ENCODE measurements at regions not wholly inside any gene's neighbourhood (a gene's known extent, or its start where the extent isn't known, plus 50 kb on each side); places are given as distances from the start of the nearest gene placed in this dataset.
"Not testable (repeated sequence)": the region's sequence is repeated elsewhere in the genome, so short reads cannot be mapped to it uniquely, and the experiment has no call there.

GRCh38 chr16:29278097-29278871, 128.2 kb downstream of the NPIPB11 start:
- H4K91ac ChIP-seq (ENCODE audit: insufficient read depth, low read depth, low read length) = peak overlapping the region; percentile 95
- H3K4me2 ChIP-seq (ENCODE audit: low read depth, low read length); H3K4me1 ChIP-seq (ENCODE audit: control insufficient read depth, insufficient read depth, low read length); H3K9me3 ChIP-seq (ENCODE audit: control insufficient read depth, insufficient read depth, low read length); dilution Hi-C loops (cut with HindIII; ENCODE audit: low sequenced_read_pairs, unreplicated experiment); in situ Hi-C loops (cut with MboI; ENCODE audit: low sequenced_read_pairs); POLR2A ChIA-PET (ENCODE audit: unreplicated experiment); H2AK9ac ChIP-seq (replicated peaks; ENCODE audit: low read depth, low read length, poor library complexity); H3K27me3 ChIP-seq (ENCODE audit: control insufficient read depth, insufficient read depth, low read length); H3K4me3 ChIP-seq (ENCODE audit: insufficient read depth, low read depth, low read length); H3K9me1 ChIP-seq (ENCODE audit: insufficient read depth, low read length); H3K56ac ChIP-seq (ENCODE audit: extremely low read depth, insufficient read depth, low read length); H4K20me1 ChIP-seq (ENCODE audit: insufficient read depth, low read length); H2AFZ ChIP-seq (replicated peaks; ENCODE audit: low read length, poor library complexity); BruUV-seq (replicated peaks); intact Hi-C loops (cut with micrococcal nuclease); H3K36me3 ChIP-seq (ENCODE audit: control insufficient read depth, insufficient read depth, low read length); H3K79me1 ChIP-seq (ENCODE audit: low read depth in 1 of 2, low read length in 2 of 2); CTCF ChIA-PET: not testable (repeated sequence)
- peak overlapping the region; percentile 69 to 86 for H4K8ac ChIP-seq (ENCODE audit: low read depth in 2 of 2, low read length in 2 of 2)
- ATAC-seq (ENCODE audit: low read depth) = peak; percentile 73
- H2BK15ac ChIP-seq (ENCODE audit: low read depth, low read length) = peak overlapping the region; percentile 68; the same call in 1 of the 3 replicates
- WGBS, 2 experiments (ENCODE audit: extremely low coverage in 2 of 2, insufficient read length in 1 of 2) = no CpG with 5 or more reads among the region's 8 CpGs
- H2BK5ac ChIP-seq (ENCODE audit: low read depth, low read length, poor library complexity, severe bottlenecking) = peak overlapping the region; percentile 53
- peak overlapping the region; percentile 49 for H4K5ac ChIP-seq (ENCODE audit: low read depth, low read length)
- DNase-seq = peak; percentile 85
- peak overlapping the region; percentile 91 for H3K4ac ChIP-seq (ENCODE audit: low read depth, low read length)
- peak overlapping the region; percentile 99 for H3K18ac ChIP-seq (ENCODE audit: low read depth, low read length)
- peak overlapping the region; percentile 95 for H2BK120ac ChIP-seq (ENCODE audit: low read depth, low read length)
- peak overlapping the region; percentile 34; the same call in 1 of the 2 replicates for H3K9ac ChIP-seq (ENCODE audit: low read depth, low read length)
- peak overlapping the region; percentile 85; the same call in 1 of the 2 replicates for H3K27ac ChIP-seq (ENCODE audit: insufficient read depth, low read length)
- H3K23ac ChIP-seq (ENCODE audit: low read depth, low read length) = peak overlapping the region; percentile 65
- H3K14ac ChIP-seq (replicated peaks; ENCODE audit: low read depth, low read length) = peak overlapping the region; percentile 81; the same call in 1 of the 2 replicates
- H2BK20ac ChIP-seq (ENCODE audit: low read depth, low read length) = peak overlapping the region; percentile 88
- peak overlapping the region; percentile 95 for H2AK5ac ChIP-seq (ENCODE audit: low read depth, low read length)

Data from IMR-90 (cell line).